Natural killer cell (primary cell): ENCODE measurements at regions not wholly inside any gene's neighbourhood (a gene's known extent, or its start where the extent isn't known, plus 50 kb on each side); places are given as distances from the start of the nearest gene placed in this dataset.

Experiments
- ATAC-seq, 3 donors: fragments of 150-1000 bp in 2 of 3; fragments of 200-7000 bp in 1 of 3; cut with Tn5 transposase; 1 replicate in 1 of 3; 2 replicates in 2 of 3; pipeline ENCODE4 v1.10.0; 2021; ENCODE audit warnings: mild to moderate bottlenecking in 2 of 3, moderate library complexity in 2 of 3
- DNase-seq, 2 donors: peaks; one replicate each; pipeline versions ENCODE4 v3.0.0 to v3.0.0-alpha.2; 2013 to 2021; ENCODE audit warnings: mixed read lengths in 1 of 2
- H3K27ac ChIP-seq: one replicate; pipeline ENCODE4 v1.5.1; 2013; ENCODE audit warnings: mild to moderate bottlenecking, low read length
- H3K27me3 ChIP-seq: one replicate; pipeline ENCODE4 v1.6.1; 2013; ENCODE audit warnings: low read length; ENCODE audit not compliant: control insufficient read depth, insufficient read depth
- H3K36me3 ChIP-seq: one replicate; pipeline ENCODE4 v1.6.1; 2013; ENCODE audit warnings: low read length; ENCODE audit not compliant: control insufficient read depth, insufficient read depth
- H3K4me1 ChIP-seq: one replicate; pipeline ENCODE4 v1.6.1; 2013; ENCODE audit warnings: low read length; ENCODE audit not compliant: control insufficient read depth, insufficient read depth
- H3K4me3 ChIP-seq: one replicate; pipeline ENCODE4 v1.5.1; 2013; ENCODE audit warnings: low read length
- H3K9me3 ChIP-seq: one replicate; pipeline ENCODE4 v1.6.1; 2013; ENCODE audit warnings: low read length; ENCODE audit not compliant: control insufficient read depth, insufficient read depth
- H3K27ac Mint-ChIP-seq, 2 donors: one replicate each; pipeline ENCODE4 v1.8.0; 2022; ENCODE audit warnings: mild to moderate bottlenecking in 2 of 2, mixed read lengths in 2 of 2, moderate library complexity in 1 of 2
- H3K27me3 Mint-ChIP-seq, 2 donors: one replicate each; pipeline ENCODE4 v1.8.0; 2022; ENCODE audit warnings: low read depth in 2 of 2, mixed read lengths in 2 of 2
- H3K36me3 Mint-ChIP-seq: one replicate; pipeline ENCODE4 v1.8.0; 2022; ENCODE audit warnings: mixed read lengths
- H3K4me1 Mint-ChIP-seq, 2 donors: one replicate each; pipeline ENCODE4 v1.8.0; 2022; ENCODE audit warnings: mixed read lengths in 2 of 2
- H3K4me3 Mint-ChIP-seq: one replicate; pipeline ENCODE4 v1.8.0; 2022; ENCODE audit warnings: mild to moderate bottlenecking, moderate library complexity, mixed read lengths
- H3K9me3 Mint-ChIP-seq, 2 donors: one replicate each; pipeline ENCODE4 v1.8.0; 2022; ENCODE audit warnings: mixed read lengths in 2 of 2
- WGBS: methylation state at CpG from one replicate; pipeline ENCODE4 v1.1.7; 2013; ENCODE audit warnings: missing lambda C conversion rate; ENCODE audit not compliant: insufficient coverage; 5-methylcytosine and 5-hydroxymethylcytosine counted together
- intact Hi-C: fragments of 100-400 bp; cut with micrococcal nuclease; formaldehyde crosslinking; loops from one replicate; pipeline ENCODE4 v1.14.2; 2022
- TF ChIP-seq, protein P1 (sequence below): fragments of 200-600 bp; IDR thresholded peaks from one replicate; pipeline ENCODE4 v1.8.0; 2022; ENCODE audit warnings: antibody characterized with exemption

- intact Hi-C loops: no loop called here
- H3K27ac ChIP-seq: no peak overlapping the region
- H3K4me3 ChIP-seq: no peak overlapping the region
- no peaks in the 10 kb centered on the region for H3K27me3 ChIP-seq
- no peaks in the 10 kb centered on the region for H3K36me3 ChIP-seq
- ATAC-seq: no peak
- Mint-ChIP-seq H3K4me1 (no peaks in the 10 kb centered on the region), H3K27ac (no peak overlapping the region), H3K27me3 (no peaks in the 10 kb centered on the region), H3K4me3 (no peak overlapping the region), H3K36me3 (no peaks in the 10 kb centered on the region), H3K9me3 (no peaks in the 10 kb centered on the region)
- H3K4me1 ChIP-seq: no peaks in the 10 kb centered on the region
- no peaks in the 10 kb centered on the region for H3K9me3 ChIP-seq
- TF ChIP-seq, protein P1, sequence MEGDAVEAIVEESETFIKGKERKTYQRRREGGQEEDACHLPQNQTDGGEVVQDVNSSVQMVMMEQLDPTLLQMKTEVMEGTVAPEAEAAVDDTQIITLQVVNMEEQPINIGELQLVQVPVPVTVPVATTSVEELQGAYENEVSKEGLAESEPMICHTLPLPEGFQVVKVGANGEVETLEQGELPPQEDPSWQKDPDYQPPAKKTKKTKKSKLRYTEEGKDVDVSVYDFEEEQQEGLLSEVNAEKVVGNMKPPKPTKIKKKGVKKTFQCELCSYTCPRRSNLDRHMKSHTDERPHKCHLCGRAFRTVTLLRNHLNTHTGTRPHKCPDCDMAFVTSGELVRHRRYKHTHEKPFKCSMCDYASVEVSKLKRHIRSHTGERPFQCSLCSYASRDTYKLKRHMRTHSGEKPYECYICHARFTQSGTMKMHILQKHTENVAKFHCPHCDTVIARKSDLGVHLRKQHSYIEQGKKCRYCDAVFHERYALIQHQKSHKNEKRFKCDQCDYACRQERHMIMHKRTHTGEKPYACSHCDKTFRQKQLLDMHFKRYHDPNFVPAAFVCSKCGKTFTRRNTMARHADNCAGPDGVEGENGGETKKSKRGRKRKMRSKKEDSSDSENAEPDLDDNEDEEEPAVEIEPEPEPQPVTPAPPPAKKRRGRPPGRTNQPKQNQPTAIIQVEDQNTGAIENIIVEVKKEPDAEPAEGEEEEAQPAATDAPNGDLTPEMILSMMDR: no peak
- DNase-seq: no peak
- WGBS: 82% methylated on average over 6 of the region's 6 CpGs
These were observed 202.0 kb downstream of the GLI2 start for GRCh38 chr2:120937686-120938044.

DNA sequence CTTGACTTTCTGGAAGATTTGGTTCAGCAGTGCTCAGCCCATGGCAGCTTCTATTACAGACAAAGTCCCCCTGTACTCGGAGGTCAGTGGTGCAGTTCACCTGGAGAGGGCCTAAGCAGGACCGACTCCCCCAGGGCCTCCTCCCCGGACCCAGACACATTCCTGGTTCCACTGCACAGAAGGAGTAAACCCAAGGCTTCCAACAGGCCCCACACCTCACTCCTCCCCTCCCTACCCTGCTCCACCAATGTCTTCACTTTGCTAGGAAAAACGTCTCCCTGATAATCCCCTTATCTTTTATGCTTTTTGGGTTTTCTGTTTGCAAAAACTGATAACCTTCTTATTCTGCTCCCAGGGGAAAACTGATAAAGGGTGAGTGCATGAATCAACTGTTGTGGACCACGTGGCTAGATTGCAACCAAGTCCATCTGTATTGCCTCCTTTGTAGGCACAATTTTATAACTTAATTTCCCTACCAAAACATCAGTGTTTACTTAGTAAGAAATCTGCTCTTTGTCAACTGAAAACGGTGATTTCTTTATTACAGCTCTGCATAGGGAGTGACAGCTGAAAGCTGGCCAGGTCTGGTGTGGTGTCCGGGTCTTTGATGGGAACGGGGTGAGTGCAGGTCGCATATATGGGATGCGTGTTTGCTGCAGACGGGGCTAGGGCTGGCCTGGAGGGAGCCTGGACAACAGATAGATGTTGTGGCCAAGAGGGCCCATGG, 202.5 kb downstream of the GLI2 start:
- H3K4me3 Mint-ChIP-seq: no peak overlapping the region
- TF ChIP-seq, protein P1: no peak
- no peaks in the 10 kb centered on the region for H3K4me1 Mint-ChIP-seq
- Histone ChIP-seq H3K36me3 (no peaks in the 10 kb centered on the region), H3K27me3 (no peaks in the 10 kb centered on the region), H3K4me3 (no peak overlapping the region), H3K27ac (no peak overlapping the region), H3K9me3 (no peaks in the 10 kb centered on the region), H3K4me1 (no peaks in the 10 kb centered on the region)
- intact Hi-C loops: no loop called here
- no peaks in the 10 kb centered on the region for H3K27me3 Mint-ChIP-seq
- WGBS: 55% methylated on average over 11 of the region's 11 CpGs
- DNase-seq: no peak
- no peak for ATAC-seq
- no peaks in the 10 kb centered on the region for H3K36me3 Mint-ChIP-seq
- no peaks in the 10 kb centered on the region for H3K9me3 Mint-ChIP-seq
- H3K27ac Mint-ChIP-seq: no peak overlapping the region

DNA sequence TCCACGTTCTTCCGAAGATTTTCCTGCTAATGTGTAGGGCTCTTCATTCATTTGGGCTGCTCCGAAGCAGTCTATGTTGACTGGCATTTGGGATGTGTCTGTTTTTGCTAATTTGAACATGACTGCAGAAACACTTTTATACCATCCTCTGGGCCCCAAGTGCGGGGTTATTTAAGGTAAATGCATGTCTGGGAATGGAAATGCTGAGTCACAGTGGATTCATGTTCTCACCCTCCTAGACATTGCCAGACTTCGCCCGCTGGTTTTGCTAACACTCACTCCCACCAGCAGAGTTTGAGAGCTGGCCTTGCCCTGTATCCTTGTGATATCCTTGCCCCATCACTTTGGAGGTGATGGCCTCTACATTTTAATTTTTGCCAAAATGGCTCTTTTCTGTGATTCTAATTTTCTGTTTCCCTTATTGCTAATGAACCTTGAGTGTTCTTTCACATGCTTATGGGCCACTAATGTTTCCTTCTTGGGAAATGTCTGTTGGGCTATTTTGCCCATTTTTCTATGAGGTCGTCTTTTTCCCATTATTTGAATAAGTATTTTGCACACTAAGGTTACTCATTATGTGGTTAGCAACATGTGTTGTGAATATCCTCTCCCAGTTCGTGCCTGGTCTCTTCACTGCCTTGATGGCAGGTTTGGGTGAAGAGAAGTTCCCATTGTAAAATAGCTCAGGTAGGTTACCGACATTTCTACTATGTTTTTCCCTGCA, 204.1 kb downstream of the GLI2 start:
- intact Hi-C loops: no loop called here
- H3K9me3 ChIP-seq: no peaks in the 10 kb centered on the region
- H3K27me3 Mint-ChIP-seq: no peaks in the 10 kb centered on the region
- H3K9me3 Mint-ChIP-seq: no peaks in the 10 kb centered on the region
- no peaks in the 10 kb centered on the region for H3K4me1 ChIP-seq
- no peaks in the 10 kb centered on the region for H3K27me3 ChIP-seq
- no peak overlapping the region for H3K27ac ChIP-seq
- 66% methylated on average over 8 of the region's 9 CpGs for WGBS
- ATAC-seq (no peak), DNase-seq (no peak)
- no peaks in the 10 kb centered on the region for H3K36me3 ChIP-seq
- no peak overlapping the region for H3K4me3 Mint-ChIP-seq
- no peak overlapping the region for H3K4me3 ChIP-seq
- no peaks in the 10 kb centered on the region for H3K36me3 Mint-ChIP-seq
- no peaks in the 10 kb centered on the region for H3K4me1 Mint-ChIP-seq
- no peak overlapping the region for H3K27ac Mint-ChIP-seq
- TF ChIP-seq, protein P1: no peak
